ENCODE measurements at regions not wholly inside any gene's neighbourhood (a gene's known extent, or its start where the extent isn't known, plus 50 kb on each side); places are given as distances from the start of the nearest gene placed in this dataset.

DNA sequence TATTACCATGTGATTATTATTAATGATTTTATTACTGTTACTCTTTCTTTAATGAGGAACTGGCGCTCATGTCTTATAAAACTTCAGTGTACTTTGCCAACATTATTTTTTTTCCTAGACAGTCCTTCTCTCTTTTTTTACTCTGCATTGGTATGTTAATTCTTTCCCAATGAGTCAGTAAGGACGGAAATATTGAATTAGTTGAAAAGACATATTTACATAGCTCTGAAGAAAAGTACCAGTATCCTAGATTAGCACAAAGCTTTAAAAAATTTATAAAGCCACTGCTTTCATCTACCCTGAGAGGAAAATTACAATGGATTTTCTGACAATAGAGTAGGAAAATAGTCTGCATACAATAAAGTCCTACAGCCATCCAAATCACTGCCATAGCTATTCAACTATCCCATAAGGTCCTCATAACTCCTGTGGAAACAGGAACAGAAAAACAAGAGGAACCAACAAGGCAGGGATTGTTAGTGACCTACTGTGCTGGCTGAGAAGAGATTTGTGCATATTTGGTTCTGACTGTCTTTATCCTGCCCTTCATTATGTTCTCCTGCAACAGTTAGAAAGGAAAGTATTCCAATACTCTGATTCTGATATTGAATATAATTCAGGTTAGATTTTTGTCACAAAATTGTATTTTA is 314.4 kb downstream of the AASDHPPT start:
- Histone ChIP-seq H3K4me1 (replicated peaks) (no peaks in the 10 kb centered on the region), H3K27ac (no peak overlapping the region), H3K27me3 (replicated peaks; ENCODE audit: insufficient read depth) (no peaks in the 10 kb centered on the region), H3K9me3 (no peaks in the 10 kb centered on the region), H3K4me3 (no peak overlapping the region), H3K36me3 (no peaks in the 10 kb centered on the region)
- 28% methylated on average over 2 of the region's 2 CpGs for WGBS
- TF ChIP-seq POLR2A (IDR thresholded peaks at IDR 0.05) (no peak), POLR2AphosphoS5 (IDR thresholded peaks at IDR 0.05) (no peak)
- TF ChIP-seq, protein P1, sequence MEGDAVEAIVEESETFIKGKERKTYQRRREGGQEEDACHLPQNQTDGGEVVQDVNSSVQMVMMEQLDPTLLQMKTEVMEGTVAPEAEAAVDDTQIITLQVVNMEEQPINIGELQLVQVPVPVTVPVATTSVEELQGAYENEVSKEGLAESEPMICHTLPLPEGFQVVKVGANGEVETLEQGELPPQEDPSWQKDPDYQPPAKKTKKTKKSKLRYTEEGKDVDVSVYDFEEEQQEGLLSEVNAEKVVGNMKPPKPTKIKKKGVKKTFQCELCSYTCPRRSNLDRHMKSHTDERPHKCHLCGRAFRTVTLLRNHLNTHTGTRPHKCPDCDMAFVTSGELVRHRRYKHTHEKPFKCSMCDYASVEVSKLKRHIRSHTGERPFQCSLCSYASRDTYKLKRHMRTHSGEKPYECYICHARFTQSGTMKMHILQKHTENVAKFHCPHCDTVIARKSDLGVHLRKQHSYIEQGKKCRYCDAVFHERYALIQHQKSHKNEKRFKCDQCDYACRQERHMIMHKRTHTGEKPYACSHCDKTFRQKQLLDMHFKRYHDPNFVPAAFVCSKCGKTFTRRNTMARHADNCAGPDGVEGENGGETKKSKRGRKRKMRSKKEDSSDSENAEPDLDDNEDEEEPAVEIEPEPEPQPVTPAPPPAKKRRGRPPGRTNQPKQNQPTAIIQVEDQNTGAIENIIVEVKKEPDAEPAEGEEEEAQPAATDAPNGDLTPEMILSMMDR (IDR thresholded peaks at IDR 0.05): no peak
- intact Hi-C loops (cut with DNase I): no loop called here
- DNase-seq (ENCODE audit: low spot score): no peak

DNA sequence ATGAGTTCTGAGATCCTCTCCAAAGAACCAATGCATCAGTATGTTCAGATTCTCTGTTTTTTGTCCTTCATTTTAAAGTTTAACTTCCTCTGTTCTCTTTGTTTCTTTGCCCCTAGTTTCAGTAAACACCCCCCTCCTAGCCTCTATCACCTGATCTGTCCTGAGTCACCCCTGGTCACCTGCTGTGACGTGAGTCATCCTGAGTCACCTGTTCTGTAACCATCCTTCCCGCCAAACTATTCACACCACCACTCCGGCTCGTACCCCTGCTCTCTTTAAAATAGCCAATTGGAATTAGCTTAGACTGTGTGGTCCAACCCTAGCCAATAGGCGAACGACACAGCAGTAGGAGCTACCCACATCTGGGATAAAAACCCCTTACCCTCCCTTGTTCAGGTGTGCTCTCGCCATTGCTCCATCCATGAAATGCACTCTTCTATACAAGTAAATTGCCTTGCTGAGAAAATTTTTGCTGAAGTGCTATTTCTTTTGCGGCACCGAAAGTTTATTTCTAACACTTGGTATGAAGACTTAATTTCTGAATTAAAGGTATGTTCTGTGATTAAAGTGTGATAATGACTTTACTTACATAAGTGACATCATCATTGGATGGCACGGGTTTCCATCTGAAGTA is 318.4 kb downstream of the AASDHPPT start:
- Histone ChIP-seq H3K27ac (no peak overlapping the region), H3K9me3 (no peaks in the 10 kb centered on the region), H3K4me3 (no peak overlapping the region), H3K4me1 (replicated peaks) (no peaks in the 10 kb centered on the region), H3K27me3 (replicated peaks; ENCODE audit: insufficient read depth) (no peaks in the 10 kb centered on the region), H3K36me3 (no peaks in the 10 kb centered on the region)
- intact Hi-C loops (cut with DNase I): no loop called here
- no peak for DNase-seq (ENCODE audit: low spot score)
- TF ChIP-seq POLR2A (IDR thresholded peaks at IDR 0.05) (no peak), POLR2AphosphoS5 (IDR thresholded peaks at IDR 0.05) (no peak)
- TF ChIP-seq, protein P1 (IDR thresholded peaks at IDR 0.05): no peak
- 95% methylated on average over 10 of the region's 10 CpGs for WGBS

DNA sequence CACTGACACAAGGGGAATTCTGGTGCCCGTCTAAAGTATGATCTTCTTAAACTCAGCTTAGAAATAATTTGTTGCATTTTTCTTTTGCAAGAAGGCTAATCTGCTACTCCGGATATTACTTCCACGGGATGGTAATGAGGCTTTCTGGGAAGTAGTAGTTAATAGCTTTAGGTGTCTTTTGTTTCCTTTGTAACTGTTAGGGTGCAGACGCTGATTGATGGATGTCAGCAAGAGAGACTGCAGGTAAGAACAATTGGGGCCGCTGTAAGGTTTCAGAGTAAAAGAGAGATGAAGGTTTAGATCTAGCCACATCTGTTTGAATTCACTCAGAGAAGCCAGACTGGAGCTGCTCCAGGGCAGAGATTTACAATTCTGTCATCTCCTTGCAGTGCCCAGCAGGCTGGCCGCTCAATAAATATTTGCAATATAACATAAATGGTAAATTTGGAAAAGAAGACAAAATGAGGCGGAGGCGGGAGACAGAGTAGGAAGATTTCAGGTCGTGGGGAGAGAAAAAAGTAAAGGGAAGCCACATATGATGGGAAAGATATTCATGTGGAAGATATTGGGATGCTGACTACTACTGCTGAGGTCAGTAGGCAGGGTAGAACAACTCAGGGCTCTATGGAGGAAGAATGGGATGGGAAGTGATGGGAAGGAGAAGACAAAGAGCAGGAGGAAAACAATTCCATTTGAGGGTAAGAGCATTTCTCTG is 320.5 kb downstream of the AASDHPPT start:
- H3K9me3 ChIP-seq: no peaks in the 10 kb centered on the region
- no peaks in the 10 kb centered on the region for H3K4me1 ChIP-seq (replicated peaks)
- intact Hi-C loops (cut with DNase I): no loop called here
- 31% methylated on average over 9 of the region's 9 CpGs for WGBS
- H3K27ac ChIP-seq: no peak overlapping the region
- DNase-seq (ENCODE audit: low spot score): no peak
- H3K27me3 ChIP-seq (replicated peaks; ENCODE audit: insufficient read depth): no peaks in the 10 kb centered on the region
- TF ChIP-seq, protein P1 (IDR thresholded peaks at IDR 0.05): no peak
- no peak for TF ChIP-seq POLR2A (IDR thresholded peaks at IDR 0.05)
- no peak for TF ChIP-seq POLR2AphosphoS5 (IDR thresholded peaks at IDR 0.05)
- H3K4me3 ChIP-seq: no peak overlapping the region
- H3K36me3 ChIP-seq: no peaks in the 10 kb centered on the region

DNA sequence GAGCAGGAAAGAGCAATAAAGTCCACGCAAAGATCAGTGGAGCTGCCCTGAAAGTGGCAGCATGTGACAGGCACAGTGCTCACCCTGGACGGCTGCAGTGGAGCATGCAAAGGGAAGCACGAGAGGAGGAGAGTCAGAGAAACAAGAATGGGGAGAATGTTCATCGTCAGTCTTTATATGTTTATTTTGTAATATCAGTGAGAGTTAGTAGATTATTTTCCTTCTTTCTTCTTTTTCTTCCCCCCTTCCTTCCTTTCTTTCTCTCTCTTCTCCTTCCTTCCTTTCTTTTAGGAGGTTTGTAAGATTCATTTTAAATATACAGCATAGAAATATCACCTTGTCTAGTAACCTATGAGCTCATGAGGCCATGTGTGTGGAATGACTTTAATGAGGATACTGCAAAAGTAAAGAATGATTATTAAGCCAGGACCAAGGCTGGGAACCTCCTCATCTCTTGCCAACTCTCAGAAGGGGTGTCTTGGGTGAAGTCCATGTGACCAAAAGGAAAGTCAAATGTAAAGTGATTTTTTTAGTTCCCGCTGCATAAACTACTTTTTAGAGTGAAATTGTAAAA is 321.1 kb downstream of the AASDHPPT start:
- Histone ChIP-seq H3K4me1 (replicated peaks) (no peaks in the 10 kb centered on the region), H3K27ac (no peak overlapping the region), H3K4me3 (no peak overlapping the region), H3K27me3 (replicated peaks; ENCODE audit: insufficient read depth) (no peaks in the 10 kb centered on the region), H3K36me3 (no peaks in the 10 kb centered on the region), H3K9me3 (no peaks in the 10 kb centered on the region)
- 19% methylated on average over 5 of the region's 5 CpGs for WGBS
- TF ChIP-seq POLR2AphosphoS5 (IDR thresholded peaks at IDR 0.05) (no peak), POLR2A (IDR thresholded peaks at IDR 0.05) (no peak)
- TF ChIP-seq, protein P1 (IDR thresholded peaks at IDR 0.05): no peak
- intact Hi-C loops (cut with DNase I): no loop called here
- no peak for DNase-seq (ENCODE audit: low spot score)

Data from prostate gland (tissue), 2 donors.